Cardiac septum (tissue), 1 donor: ENCODE measurements at regions not wholly inside any gene's neighbourhood (a gene's known extent, or its start where the extent isn't known, plus 50 kb on each side); places are given as distances from the start of the nearest gene placed in this dataset.

Experiments
- DNase-seq: peaks from one replicate; pipeline ENCODE4 v3.0.0-alpha.2; 2020; ENCODE audit warnings: low spot score
- intact Hi-C: fragments of 100-400 bp; cut with DNase I; formaldehyde crosslinking; loops from one replicate; pipeline ENCODE4 v1.14.0; 2022
- donor health status: DM: no; HTN: no; CAD: no.

- DNase-seq = no peak
- intact Hi-C loops = no loop called here
These were observed 360.1 kb downstream of the TNS3 start for GRCh38 chr7:47221826-47222225.

- intact Hi-C loops = no loop called here
- DNase-seq = no peak
These were observed 363.3 kb downstream of the TNS3 start for GRCh38 chr7:47218378-47219176.

DNA sequence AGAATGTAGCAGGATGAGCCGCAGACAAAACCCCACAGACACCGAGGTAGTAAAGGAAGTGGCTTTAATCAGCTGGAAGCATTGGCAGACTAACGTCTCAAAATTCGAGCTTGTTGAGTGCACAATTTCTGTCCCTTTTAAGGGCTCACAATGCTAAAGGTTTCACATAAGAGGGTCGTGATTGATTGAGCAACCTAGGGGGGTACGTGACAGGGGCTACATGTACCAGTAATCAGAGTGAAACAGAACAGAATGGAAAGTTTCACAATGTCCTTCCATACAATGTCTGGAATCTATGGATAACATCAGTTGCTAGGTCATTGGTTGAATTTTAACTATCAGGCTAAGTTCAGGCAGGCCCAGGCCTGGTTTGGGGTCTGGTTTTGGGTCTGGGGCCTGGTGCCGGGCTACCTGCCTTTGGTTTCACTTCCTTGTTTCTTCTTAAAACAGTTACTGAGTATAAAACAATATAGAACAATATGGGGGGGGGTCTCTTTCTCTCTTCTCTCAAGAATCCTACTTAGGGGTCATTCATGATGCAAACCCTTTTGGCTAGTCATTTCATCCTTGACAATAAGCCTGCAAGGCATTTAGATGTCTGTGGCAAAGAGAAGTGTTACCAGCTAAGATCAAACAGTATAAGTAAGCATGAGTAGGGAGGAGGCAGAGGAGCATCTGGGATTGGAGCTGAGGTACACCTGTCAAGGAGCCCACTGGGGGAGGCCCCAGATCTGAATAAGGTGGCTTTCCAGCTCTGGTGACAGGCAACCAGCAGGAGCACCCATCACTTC, 364.1 kb downstream of the TNS3 start:
- intact Hi-C loops = no loop called here
- DNase-seq = no peak

DNA sequence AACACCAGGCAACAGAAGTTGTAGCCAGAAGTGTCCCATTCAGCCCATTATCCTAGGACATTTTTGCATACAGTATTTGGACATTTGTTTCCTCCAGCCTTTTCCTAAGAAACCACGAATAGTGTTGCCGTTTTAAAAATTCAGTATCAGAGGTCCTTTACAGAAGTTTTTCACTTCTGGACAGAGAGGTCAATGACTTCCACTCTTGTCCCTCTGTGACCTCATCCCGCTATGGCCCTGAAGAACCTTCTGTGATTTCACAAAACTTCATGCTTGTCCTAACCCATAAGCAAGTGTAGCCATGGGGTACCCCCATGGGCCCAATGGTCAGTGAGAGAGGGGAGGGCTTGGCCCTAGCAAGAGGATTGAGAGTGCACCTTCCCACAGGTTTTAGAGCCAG, 364.8 kb downstream of the TNS3 start:
- intact Hi-C loops = no loop called here
- DNase-seq = no peak

GRCh38 chr7:47216439-47216838, 365.5 kb downstream of the TNS3 start:
- no peak for DNase-seq
- intact Hi-C loops = no loop called here

DNA sequence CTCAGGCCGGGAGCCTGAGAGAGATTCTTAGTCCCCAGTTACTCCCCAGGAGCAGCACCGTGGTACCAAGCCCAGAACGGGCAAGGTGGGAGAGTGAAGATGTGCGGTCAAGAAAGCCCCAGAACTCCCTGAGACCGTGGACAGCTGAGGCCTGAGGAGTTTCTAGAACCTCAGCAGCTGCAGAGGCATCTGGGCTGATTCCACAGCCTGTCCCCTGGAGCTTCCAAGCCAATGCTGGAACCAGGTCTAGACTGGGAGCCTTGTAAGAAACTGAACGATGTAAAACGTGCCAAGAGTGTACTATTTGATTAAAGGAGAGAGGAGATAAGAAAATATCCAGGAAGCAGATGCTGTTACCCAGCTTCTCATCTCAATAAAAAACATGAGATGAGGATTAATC, 366.3 kb downstream of the TNS3 start:
- no peak for DNase-seq
- intact Hi-C loops = no loop called here

DNA sequence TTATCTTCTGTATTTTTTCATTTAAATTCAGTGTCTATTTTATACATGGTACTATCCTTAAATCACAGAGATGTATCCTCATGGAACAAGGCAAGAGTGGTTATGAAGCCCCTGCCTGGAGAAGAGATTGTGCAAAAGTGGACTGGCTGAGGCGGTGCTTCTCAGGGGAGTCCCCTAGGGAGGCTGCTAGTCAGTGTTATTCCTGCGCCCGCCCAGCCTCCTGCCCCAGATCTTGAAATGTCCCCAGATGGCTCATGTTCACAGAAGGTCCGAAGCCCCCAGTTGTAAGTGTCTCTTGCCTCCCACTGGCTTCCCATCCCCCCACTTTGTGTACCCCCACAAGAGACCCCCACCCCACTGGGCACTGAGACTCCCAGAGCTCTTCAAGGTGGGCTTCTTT, 366.9 kb downstream of the TNS3 start:
- no peak for DNase-seq
- intact Hi-C loops = no loop called here

GRCh38 chr7:47213276-47213675, 368.6 kb downstream of the TNS3 start:
- DNase-seq = no peak
- intact Hi-C loops = no loop called here

GRCh38 chr7:47211519-47211973, 370.4 kb downstream of the TNS3 start:
- no peak for DNase-seq
- intact Hi-C loops = no loop called here

GRCh38 chr7:47210281-47210854, 371.5 kb downstream of the TNS3 start:
- DNase-seq = no peak
- intact Hi-C loops = no loop called here

- DNase-seq = no peak
- intact Hi-C loops = no loop called here
These were observed 374.0 kb downstream of the TNS3 start for GRCh38 chr7:47207956-47208355.

GRCh38 chr7:47204709-47205108, 377.2 kb downstream of the TNS3 start:
- intact Hi-C loops = no loop called here
- no peak for DNase-seq

DNA sequence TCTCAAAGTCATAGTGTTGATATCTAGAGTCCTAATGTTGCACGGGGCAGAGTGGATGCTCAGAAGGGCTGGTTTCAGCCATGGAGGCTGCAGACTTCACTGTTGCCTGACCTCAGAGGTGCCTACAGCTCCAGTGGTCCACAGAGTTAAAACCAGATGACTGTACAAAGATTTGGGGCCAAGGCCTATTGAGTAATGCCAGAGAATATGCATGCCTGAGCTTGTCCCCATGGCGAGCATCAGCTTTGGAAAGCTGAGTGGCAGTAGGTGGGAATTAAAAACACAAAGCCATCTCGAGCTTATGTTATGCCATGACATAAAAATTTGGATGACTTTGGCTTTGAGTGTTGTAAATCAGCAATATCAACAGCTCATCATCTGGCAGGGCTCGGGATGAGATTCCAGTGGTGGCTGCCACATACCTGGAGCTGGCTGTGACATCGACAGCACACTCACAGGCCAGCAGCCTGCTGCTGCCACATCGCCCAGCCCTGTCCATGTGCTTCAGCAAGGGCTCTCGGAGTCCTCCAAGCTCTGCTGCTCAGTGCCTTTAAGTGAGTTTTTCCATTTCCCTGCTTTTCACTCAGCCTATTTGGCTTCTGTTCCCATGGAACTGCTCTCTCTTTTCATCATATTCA, 379.6 kb downstream of the TNS3 start:
- intact Hi-C loops = no loop called here
- no peak for DNase-seq

DNA sequence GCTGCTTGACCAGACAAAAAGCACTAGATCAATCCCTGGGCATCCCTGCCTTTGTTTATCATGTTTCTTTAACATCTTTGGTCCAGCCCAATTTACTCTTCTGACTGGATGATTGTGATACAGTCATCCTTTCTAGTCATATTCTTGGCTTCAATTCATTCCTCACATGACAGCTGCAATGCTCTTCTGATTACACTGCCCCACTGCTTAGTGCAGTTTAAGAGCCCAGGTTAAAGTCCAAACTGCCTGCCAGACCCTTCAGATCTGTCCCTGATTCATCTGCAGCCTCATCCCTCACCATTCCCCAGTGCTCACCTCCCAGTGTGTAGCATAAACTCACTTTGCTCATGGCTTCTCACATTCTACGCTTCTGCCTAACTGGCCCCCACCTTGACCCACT, 383.8 kb downstream of the TNS3 start:
- no peak for DNase-seq
- intact Hi-C loops = no loop called here

DNA sequence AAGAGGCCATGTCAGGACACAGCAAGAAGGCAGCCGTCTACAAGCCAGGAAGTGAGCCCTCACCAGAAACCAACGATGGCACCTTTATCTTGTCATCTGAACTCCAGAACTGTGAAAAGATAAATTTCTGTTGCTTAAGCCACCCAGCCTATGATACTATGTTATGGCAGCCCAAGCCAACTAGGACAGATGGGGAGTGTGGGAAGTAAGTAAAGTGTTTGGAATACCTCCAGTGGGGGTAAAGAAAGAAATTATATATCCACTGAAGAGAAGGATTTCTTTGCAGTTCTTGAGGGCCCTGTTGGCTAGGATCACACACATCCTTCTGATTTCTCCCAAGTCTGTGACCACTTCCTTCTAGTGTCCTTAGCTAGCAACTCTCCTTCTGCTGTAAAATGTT, 384.4 kb downstream of the TNS3 start:
- intact Hi-C loops = no loop called here

GRCh38 chr7:47196737-47197136, 385.2 kb downstream of the TNS3 start:
- no peak for DNase-seq
- intact Hi-C loops = no loop called here

More for the DNA sequence above, 384.4 kb downstream of the TNS3 start:
- DNase-seq = no peak

GRCh38 chr7:47196106-47196645, 385.7 kb downstream of the TNS3 start:
- intact Hi-C loops = no loop called here
- no peak for DNase-seq

- intact Hi-C loops = no loop called here
- DNase-seq = no peak
These were observed 386.3 kb downstream of the TNS3 start for GRCh38 chr7:47195641-47196040.

DNA sequence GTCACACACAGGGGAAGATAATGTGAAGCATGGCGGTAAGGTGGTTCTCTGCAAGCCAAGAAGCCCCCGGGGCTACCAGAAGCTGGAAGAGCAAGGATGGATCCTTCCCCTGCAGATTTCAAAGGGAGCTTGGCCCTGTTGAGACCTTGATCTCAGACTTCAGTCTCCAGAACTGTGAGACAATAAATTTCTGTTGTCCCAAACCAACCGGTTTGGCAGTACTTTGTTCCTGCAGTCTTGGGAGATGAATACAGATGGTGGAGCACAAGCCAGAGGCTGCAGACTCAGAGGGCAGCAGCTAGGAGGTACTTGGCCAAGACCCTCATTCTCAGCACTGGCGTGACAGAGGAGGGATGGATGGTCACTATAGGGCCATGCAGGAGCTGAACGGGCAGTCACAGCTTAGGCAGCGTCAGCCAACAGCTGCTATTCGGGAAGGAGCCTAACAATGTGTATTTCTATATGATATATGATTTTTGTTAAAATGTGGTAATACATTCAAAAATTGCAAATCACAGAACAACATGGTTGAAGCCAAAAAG, 387.3 kb downstream of the TNS3 start:
- intact Hi-C loops = no loop called here
- no peak for DNase-seq

GRCh38 chr7:47192978-47193377, 388.9 kb downstream of the TNS3 start:
- intact Hi-C loops = no loop called here
- DNase-seq = no peak
